ENCODE measurements at regions not wholly inside any gene's neighbourhood (a gene's known extent, or its start where the extent isn't known, plus 50 kb on each side); places are given as distances from the start of the nearest gene placed in this dataset.
"Not testable (repeated sequence)": the region's sequence is repeated elsewhere in the genome, so short reads cannot be mapped to it uniquely, and the experiment has no call there.

DNA sequence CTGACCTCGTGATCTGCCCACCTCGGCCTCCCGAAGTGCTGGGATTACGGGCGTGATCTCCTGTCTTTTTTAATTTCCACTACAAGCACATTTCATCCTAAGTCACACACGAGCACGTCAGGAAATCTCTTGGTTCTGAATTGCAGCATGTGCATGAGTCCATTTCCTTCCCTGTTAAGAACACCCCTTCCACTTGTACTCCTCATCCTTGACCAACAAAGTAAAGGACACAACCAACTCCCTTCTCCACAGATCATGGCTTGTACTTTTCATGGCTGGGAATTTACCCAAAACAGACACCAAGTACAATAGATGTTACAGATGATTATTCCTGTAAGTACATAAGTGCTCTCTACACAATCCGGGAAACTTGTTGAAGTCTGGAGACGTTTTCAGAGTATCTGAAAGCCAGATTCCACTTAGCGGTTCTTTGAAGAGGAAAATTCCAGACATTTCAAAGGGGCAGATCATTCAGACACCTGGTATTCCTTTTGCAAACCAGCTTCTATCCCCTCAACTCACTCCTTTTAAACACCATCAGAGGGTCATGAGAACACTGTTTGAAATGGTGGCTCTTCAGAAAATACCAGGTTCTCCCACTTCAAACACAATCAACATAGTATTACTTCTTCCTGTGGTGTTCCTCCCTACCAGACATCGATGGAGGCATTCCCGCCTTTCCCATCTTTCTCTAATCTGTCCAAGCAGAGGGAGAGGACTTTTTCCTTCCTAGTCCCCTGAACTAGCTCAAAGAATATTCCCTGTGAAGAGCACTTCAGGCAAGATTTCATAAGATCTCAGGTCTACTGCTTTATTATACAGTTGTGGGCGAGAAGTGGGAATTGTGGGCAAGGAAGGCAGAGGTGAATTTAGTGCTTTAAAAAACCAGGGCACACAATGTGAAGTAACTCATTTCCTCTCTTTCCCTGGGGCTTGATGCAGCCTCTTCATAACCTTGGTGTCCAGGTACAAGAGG is 80.1 kb upstream of the TSC22D2 start:
- no peak for DNase-seq

- DNase-seq, result no peak
These were observed 83.3 kb upstream of the TSC22D2 start for GRCh38 chr3:150324788-150325187.

DNA sequence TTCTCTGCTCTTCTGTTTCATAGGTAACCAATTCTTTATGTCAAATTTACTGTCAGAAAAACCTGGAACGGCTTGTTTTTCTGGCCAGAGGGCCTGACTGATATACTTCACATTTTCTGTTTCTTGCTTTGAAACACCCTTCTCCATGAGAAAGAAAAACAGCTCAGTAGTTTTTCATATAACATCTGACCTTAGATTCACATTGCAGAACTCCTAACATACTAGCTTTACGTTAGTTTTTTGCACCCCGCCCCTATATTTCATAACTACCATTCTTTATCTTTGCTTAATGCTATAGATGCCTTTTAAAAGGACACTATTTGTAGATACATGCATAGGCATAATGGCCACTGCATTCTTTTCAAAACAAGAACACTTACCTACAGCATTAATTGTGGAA is 83.9 kb upstream of the TSC22D2 start:
- DNase-seq, result no peak

- no peak for DNase-seq
These were observed 84.3 kb upstream of the TSC22D2 start for GRCh38 chr3:150323770-150324169.

DNA sequence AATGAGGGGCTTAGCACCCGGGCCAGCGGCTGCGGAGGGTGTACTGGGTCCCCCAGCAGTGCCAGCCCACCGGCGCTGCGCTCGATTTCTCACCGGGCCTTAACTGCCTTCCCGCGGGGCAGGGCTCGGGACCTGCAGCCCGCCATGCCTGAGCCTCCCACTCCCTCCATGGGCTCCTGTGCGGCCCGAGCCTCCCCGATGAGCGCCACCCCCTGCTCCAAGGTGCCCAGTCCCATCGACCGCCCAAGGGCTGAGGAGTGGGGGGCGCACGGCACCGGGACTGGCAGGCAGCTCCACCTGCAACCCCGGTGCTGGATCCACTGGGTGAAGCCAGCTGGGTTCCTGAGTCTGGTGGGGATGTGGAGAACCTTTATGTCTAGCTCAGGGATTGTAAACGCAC is 85.0 kb upstream of the TSC22D2 start:
- not testable (repeated sequence) for DNase-seq

DNA sequence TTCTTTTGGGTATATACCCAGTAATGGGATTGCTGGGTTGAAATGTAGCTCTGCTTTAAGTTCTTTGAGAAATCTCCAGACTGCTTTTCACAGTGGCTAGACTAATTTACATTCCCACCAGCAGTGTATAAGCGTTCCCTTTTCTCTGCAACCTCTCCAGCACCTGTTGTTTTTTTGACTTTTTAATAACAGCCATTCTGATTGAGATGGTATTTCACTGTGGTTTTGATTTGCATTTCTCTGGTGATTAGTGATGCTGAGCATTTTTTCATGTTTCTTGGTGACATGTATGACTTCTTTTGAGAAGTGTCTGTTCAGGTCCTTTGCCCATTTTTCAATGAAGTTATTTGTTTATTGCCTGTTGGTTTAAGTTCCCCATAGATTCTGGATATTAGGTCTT is 87.1 kb upstream of the TSC22D2 start:
- DNase-seq, result not testable (repeated sequence)

DNA sequence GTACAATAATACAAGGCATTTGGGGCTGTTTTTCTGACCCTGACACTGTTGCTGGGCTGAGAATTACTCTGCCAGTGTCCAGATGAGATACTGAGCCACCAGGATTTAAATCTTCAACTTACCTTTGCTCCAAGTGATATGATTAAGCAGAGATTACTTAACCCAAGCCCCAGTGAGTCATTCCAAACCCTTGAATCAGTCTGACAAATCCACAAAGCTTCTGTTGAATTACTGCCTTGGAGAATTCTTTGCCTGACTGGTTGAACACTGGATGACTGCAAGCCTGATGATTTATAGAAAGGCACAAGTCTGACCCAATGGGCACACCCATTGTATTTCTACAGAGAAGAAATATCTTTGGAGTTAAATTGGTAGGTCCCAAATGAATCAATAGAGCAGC is 88.2 kb upstream of the TSC22D2 start:
- DNase-seq, result no peak

GRCh38 chr3:150317469-150317868 is 90.6 kb upstream of the TSC22D2 start:
- no peak for DNase-seq

GRCh38 chr3:150315721-150316120 is 92.4 kb upstream of the TSC22D2 start:
- DNase-seq, result no peak

- no peak for DNase-seq
These were observed 93.7 kb upstream of the TSC22D2 start for GRCh38 chr3:150314248-150315004.

DNA sequence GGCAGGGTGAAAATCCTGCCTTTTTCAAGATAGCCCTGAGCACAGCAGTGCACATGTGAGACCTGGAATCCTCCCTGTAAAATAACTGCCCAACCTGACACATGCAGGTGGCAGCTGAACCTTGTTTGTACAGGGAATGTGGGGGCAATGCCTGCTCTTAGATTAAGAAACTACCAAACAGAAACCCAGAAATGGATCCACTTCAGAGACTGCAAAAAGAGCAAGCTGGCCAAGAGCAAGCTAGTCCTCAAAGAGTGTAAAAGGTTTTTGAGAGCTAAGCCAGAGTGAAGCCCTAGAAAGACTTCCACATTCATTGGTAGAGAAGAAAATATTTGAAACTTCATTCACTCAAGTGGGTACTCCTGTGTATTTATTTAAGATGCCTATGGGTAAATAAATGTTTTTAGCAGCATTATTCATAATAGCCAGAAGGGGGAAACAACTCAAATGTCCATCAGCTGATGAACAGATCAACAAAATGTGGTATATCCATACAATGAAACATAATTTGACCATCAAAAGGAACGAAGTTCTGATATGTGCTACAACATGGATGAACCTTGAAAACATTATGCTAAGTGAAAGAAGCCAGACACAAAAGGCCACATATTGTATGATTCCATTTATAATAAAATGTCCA is 96.0 kb upstream of the TSC22D2 start:
- no peak for DNase-seq

GRCh38 chr3:150311156-150311555 is 96.9 kb upstream of the TSC22D2 start:
- no peak for DNase-seq

- no peak for DNase-seq
These were observed 98.5 kb upstream of the TSC22D2 start for GRCh38 chr3:150309557-150309956.

- DNase-seq, result no peak
These were observed 98.9 kb upstream of the TSC22D2 start for GRCh38 chr3:150309257-150309542.

DNA sequence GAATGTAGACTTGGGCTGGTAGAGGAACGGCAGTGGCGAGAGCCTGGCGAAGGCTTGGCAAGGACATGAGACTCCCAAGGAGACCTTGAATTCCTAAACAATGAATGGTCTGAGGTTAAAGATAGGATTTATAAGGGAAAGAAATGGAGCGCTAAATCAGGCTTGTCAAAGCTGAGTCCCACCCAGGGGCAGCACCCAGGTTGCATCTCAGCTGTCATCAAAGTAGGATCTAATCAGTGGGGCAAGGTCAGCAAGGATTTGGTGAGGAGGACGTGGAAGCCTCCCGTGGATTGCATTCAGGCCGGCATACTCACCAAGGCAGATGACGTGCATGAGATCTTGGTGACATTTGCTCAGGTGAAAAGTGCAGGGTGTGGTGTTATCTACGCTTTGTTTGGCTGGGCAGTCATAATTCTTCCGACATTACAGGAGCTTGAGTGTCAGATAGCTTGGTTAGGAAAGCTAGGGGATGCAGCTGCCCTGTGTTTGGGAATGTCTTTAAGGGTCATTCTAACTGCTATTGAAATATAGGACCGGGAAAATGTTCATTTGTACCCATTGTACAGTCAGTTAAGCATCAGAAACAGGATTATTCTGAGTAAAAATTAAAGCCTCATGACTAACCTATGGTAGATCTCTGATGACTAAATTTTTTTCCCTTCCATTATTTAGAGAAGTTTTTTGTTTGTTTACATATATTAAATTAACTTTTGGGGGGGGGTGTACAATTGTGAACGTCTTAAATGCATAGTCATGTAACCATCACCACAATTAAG is 99.4 kb upstream of the TSC22D2 start:
- DNase-seq, result no peak

GRCh38 chr3:150308037-150308319 is 100.1 kb upstream of the TSC22D2 start:
- no peak for DNase-seq

DNA sequence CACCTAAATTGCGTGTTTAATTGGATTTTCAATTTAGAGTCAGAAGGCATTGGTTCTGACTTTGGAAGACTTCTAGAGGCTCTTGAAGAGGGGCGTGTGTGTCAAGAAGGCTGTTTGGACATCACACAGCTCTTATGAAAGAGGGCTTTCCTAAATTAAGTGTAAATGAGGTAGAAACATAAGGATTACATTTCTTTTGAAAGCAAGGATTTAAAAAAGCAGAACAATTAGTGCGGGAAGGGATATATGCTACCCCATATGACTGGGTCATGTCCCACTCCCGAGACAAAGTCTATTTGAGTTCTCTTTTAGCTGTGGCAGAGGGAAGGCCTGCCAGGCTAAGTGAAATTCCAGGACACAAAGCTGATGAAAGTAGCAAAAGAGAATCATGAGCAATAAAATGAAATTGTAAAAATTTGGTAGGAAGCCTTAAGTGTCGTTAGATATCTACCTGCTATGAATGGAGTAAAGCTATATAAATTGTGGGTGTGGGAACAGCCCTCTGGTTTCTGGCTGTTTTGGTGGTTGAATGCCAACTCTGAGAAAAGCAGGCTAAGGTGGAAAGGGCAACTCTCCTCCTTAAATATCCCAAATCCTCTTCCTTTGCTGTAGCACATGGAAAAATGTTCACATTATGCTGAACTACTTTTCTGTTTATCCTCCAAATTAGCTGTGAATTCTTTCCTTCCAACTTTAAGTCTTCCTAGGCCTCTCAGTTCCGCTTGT is 100.6 kb upstream of the TSC22D2 start:
- DNase-seq, result no peak

DNA sequence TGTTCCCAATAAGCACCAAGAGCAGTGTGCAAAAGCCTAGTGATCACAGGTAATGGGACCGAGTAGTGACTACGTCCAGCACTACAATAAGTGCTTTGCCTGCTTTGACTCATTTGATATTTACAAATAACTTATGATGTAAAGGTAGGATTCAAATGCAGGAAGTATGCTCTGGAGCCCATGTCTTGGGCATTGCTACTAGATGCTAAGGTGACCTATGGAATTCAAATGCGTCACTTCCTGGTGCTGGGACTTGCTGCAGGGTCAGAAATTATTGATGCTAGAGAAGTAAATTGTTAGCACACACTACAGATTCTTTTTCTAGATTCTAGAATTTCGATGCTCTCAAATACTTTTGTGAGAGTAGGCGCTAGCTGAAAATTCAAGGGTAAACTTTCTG is 101.2 kb upstream of the TSC22D2 start:
- no peak for DNase-seq

GRCh38 chr3:150306083-150306482 is 102.0 kb upstream of the TSC22D2 start:
- no peak for DNase-seq

DNA sequence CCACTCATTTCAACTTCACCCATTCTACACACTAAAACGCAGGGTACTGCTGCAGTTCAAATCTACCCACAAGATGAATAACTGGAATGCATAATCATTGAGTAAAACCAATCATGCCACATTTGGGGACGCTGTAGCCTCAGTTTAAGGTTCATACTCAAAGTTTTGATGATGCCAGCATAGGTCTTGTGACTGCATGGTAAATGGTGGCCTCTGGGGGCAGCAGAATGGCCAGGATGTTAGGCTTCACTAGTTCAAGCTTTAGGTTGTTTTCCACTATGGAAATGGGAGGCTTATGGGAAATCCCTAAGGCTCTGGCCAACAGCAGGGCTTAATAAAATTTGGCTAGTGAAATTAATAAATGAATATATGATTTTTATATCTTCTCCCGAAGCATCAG is 104.3 kb upstream of the TSC22D2 start:
- peak in 1 of 2 donors; percentile 7 for DNase-seq

- no peak for DNase-seq
These were observed 105.9 kb upstream of the TSC22D2 start for GRCh38 chr3:150302246-150302645.

DNA sequence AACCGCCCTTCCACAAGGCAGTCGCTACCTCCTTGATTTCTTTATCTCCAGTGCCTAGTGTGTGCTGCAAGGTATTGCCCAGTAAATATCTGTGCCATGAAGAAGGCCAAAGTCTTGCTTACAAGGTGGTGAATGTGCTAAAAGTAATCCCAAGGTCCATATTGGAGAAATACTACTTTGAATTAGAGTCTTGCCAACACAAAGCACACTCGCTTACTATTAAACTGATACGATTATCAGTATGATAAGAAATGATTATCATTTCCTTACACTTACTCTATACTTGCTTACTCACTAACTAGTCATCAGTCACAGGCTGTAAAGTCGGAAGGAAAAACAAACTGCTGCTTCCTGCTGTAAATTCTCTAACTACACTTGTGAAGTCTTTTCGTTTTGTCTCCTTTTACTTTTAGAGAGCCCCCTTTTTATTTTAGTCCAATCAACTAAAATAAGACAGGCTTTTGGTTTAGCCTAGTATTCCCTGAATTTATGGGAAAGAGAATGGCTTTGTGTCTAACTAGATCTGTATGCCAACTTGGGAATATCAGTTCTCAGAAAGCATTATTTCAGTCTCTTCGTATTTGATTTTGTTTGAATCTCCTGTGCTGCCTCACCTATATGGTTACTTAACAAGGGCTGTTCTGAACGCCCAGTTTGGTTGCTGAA is 107.1 kb upstream of the TSC22D2 start:
- no peak for DNase-seq
